Suprapubic skin (tissue), 4 donors: ENCODE measurements at regions not wholly inside any gene's neighbourhood (a gene's known extent, or its start where the extent isn't known, plus 50 kb on each side); places are given as distances from the start of the nearest gene placed in this dataset.

Experiments
- DNase-seq, 2 donors: peaks; one replicate each; pipeline ENCODE4 v3.0.0-alpha.2; 2019; ENCODE audit warnings: low spot score in 2 of 2
- H3K27ac ChIP-seq: fragments of 200-600 bp; sonication (generic); one replicate; pipeline ENCODE4 v1.5.1; 2019
- H3K27me3 ChIP-seq: fragments of 200-600 bp; sonication (generic); one replicate; pipeline ENCODE4 v1.5.1; 2019
- H3K36me3 ChIP-seq: fragments of 200-600 bp; sonication (generic); one replicate; pipeline ENCODE4 v1.5.1; 2019
- H3K4me1 ChIP-seq: fragments of 200-600 bp; sonication (generic); one replicate; pipeline ENCODE4 v1.5.1; 2019
- H3K4me3 ChIP-seq: fragments of 200-600 bp; sonication (generic); one replicate; pipeline ENCODE4 v1.5.1; 2019; ENCODE audit warnings: mild to moderate bottlenecking
- H3K9me3 ChIP-seq: fragments of 200-600 bp; sonication (generic); one replicate; pipeline ENCODE4 v1.5.1; 2019
- EP300 ChIP-seq: sonication (generic); formaldehyde crosslinking; IDR thresholded peaks from one replicate; pipeline ENCODE4 v1.6.1; 2017; ENCODE audit warnings: antibody characterized with exemption
- POLR2A ChIP-seq, 2 donors: fragments of 450-650 bp; IDR thresholded peaks; one replicate each; pipeline ENCODE4 v1.6.1; 2017; ENCODE audit warnings: antibody characterized with exemption in 2 of 2, mild to moderate bottlenecking in 2 of 2, moderate library complexity in 2 of 2
- POLR2AphosphoS5 ChIP-seq, 3 donors: sonication (generic); formaldehyde crosslinking; IDR thresholded peaks; one replicate each; pipeline ENCODE4 v1.6.1; 2017; ENCODE audit warnings: antibody characterized with exemption in 3 of 3
- WGBS: methylation state at CpG from one replicate; pipeline ENCODE4 v1.1.5; 2018; 5-methylcytosine and 5-hydroxymethylcytosine counted together
- TF ChIP-seq, protein P1 (sequence below), 2 donors: fragments of 200-600 bp in 1 of 2; fragments of 450-650 bp in 1 of 2; sonication (generic) in 1 of 2; IDR thresholded peaks; one replicate each; pipeline ENCODE4 v1.5.1; 2016 to 2019; ENCODE audit warnings: antibody characterized with exemption in 2 of 2, mild to moderate bottlenecking in 1 of 2, moderate library complexity in 1 of 2

DNA sequence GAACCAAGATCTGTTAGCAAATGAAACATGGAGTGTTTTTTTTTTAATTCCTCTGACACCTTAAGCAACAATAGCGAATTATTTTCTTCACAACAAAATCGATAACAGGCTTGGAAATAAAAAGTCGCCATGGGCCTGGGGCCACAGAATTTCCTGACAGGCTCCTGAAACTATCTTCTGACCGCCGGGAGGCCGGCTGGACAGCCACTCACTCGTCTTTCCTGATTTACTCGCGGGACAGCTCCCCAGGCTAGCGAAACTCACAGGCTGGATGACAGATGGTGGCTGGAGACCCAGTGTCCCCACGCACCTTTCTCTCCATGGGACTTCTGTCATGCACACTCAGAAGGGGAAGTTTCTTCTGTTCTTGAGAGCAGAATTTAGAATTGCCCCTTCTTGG is 143.3 kb upstream of the IRX2 start:
- H3K36me3 ChIP-seq = no peaks in the 10 kb centered on the region
- no peaks in the 10 kb centered on the region for H3K9me3 ChIP-seq
- H3K27me3 ChIP-seq = no peaks in the 10 kb centered on the region
- TF ChIP-seq, protein P1, sequence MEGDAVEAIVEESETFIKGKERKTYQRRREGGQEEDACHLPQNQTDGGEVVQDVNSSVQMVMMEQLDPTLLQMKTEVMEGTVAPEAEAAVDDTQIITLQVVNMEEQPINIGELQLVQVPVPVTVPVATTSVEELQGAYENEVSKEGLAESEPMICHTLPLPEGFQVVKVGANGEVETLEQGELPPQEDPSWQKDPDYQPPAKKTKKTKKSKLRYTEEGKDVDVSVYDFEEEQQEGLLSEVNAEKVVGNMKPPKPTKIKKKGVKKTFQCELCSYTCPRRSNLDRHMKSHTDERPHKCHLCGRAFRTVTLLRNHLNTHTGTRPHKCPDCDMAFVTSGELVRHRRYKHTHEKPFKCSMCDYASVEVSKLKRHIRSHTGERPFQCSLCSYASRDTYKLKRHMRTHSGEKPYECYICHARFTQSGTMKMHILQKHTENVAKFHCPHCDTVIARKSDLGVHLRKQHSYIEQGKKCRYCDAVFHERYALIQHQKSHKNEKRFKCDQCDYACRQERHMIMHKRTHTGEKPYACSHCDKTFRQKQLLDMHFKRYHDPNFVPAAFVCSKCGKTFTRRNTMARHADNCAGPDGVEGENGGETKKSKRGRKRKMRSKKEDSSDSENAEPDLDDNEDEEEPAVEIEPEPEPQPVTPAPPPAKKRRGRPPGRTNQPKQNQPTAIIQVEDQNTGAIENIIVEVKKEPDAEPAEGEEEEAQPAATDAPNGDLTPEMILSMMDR (IDR thresholded peaks at IDR 0.05) = no peak
- no peaks in the 10 kb centered on the region for H3K4me1 ChIP-seq
- H3K27ac ChIP-seq = no peak overlapping the region
- DNase-seq = peak in 1 of 2 donors; percentile 69
- WGBS = 80% methylated on average over 11 of the region's 11 CpGs
- no peak overlapping the region for H3K4me3 ChIP-seq

DNA sequence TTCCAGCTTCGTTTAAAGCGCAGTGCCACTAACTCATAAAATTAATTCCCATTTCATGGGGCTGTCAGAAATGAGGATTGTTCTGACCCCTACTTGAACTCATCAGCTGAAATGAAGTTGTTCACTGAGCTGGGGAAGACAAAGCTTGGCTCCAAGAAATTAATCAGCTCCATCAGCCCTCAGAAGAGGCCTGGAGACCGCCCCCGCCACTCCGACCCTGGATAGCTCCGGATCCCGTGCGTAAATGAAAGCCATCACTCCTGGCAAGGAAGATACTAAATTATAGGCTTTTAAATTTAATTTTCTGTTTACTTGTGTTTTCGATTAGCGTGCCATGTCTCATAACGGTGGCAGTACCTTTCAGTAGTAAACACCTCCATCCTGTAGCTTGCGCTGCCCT is 142.8 kb upstream of the IRX2 start:
- Histone ChIP-seq H3K27me3 (no peaks in the 10 kb centered on the region), H3K9me3 (no peaks in the 10 kb centered on the region), H3K4me3 (no peak overlapping the region), H3K4me1 (no peaks in the 10 kb centered on the region), H3K36me3 (no peaks in the 10 kb centered on the region), H3K27ac (no peak overlapping the region)
- DNase-seq = peak in 1 of 2 donors; percentile 20
- TF ChIP-seq POLR2AphosphoS5 (IDR thresholded peaks at IDR 0.05) (no peak), POLR2A (IDR thresholded peaks at IDR 0.05) (no peak), EP300 (no peak)
- TF ChIP-seq, protein P1 (IDR thresholded peaks at IDR 0.05) = no peak
- 62% methylated on average over 12 of the region's 12 CpGs for WGBS

DNA sequence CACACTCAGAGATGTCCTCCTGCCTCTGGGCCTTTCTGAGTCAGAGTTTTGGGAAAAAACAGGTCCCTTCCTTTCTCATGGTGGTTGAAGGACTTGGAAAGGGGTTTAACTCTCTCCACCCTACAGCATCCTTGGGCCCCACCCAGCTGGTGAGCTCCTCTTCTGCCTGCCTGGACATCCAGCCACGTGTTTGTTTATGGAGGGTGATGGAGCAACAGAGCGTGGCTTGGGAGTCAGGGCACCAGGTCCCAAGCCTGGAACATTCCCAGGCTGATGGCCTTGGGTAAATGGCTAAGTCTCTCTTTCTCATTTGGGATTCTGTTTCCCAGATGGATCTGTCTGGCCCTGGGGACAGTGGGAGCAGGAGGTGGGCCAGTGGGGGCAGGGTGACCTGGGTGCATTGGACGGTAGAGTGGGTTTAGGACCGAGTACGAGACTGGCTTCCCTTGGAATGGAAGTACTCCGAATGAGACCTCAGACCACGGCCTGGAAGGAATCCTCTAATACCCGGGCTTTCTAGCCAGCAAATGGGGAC is 141.1 kb upstream of the IRX2 start:
- no peaks in the 10 kb centered on the region for H3K36me3 ChIP-seq
- no peak overlapping the region for H3K27ac ChIP-seq
- TF ChIP-seq POLR2AphosphoS5 (IDR thresholded peaks at IDR 0.05) = no peak
- TF ChIP-seq EP300 = no peak
- TF ChIP-seq, protein P1 (IDR thresholded peaks at IDR 0.05) = no peak
- H3K27me3 ChIP-seq = no peaks in the 10 kb centered on the region
- no peaks in the 10 kb centered on the region for H3K9me3 ChIP-seq
- DNase-seq = peak in 1 of 2 donors; percentile 20
- no peaks in the 10 kb centered on the region for H3K4me1 ChIP-seq
- WGBS = 75% methylated on average over 8 of the region's 8 CpGs
- no peak overlapping the region for H3K4me3 ChIP-seq

DNA sequence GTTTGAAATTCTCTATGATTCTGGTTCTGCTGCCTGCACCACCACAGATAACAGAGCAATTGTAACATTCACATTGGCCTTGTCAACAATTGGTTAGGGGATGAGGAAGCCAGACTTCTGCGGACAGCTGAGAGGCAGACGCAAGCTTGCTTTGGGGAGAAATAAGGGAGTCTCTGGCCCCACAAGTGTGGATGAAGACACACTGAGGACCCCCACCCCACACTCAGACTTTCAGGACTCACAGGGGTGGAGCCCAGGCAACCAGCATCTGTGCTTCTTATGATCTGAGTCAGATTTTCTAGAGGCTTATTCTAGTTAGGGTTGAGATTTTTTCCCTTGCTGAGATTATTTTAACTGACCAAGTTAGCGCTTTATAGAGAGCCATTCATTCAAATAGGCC is 140.3 kb upstream of the IRX2 start:
- whole genome bisulfite sequencing = 92% methylated on average over 3 of the region's 3 CpGs
- DNase-seq = peak in 1 of 2 donors; percentile 45

DNA sequence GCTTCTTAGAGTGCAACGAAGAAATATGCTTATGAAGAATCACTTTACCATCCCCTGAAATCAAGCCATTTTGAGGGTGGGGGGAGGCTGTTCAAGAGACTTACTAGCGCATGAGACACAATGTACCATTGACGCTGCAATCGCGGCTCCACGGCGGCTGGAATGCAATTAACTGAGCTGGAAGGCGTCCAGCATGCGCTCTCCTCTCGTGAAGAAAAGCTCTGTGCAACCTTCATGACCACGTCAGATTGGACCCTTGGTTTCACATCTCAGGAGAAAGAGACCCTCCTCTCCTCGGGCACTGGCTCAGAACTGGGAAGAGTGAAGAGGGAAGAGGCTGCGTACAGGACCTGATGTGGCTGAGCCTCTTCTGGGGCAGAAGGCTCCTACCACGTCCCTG is 138.5 kb upstream of the IRX2 start:
- Histone ChIP-seq H3K27me3 (no peaks in the 10 kb centered on the region), H3K4me1 (no peaks in the 10 kb centered on the region), H3K9me3 (no peaks in the 10 kb centered on the region), H3K36me3 (no peaks in the 10 kb centered on the region), H3K27ac (no peak overlapping the region), H3K4me3 (no peak overlapping the region)
- DNase-seq = peak in 1 of 2 donors; percentile 72
- no peak for TF ChIP-seq POLR2AphosphoS5 (IDR thresholded peaks at IDR 0.05)
- TF ChIP-seq, protein P1 (IDR thresholded peaks at IDR 0.05) = no peak
- TF ChIP-seq EP300 = no peak
- no peak for TF ChIP-seq POLR2A (IDR thresholded peaks at IDR 0.05)
- WGBS = 89% methylated on average over 14 of the region's 14 CpGs

More for the DNA sequence above, 140.3 kb upstream of the IRX2 start:
- Histone ChIP-seq H3K27me3 (no peaks in the 10 kb centered on the region), H3K4me3 (no peak overlapping the region), H3K4me1 (no peaks in the 10 kb centered on the region), H3K27ac (no peak overlapping the region), H3K9me3 (no peaks in the 10 kb centered on the region), H3K36me3 (no peaks in the 10 kb centered on the region)
- TF ChIP-seq EP300 = no peak
- no peak for TF ChIP-seq POLR2AphosphoS5 (IDR thresholded peaks at IDR 0.05)
- TF ChIP-seq, protein P1 (IDR thresholded peaks at IDR 0.05) = no peak
- TF ChIP-seq POLR2A (IDR thresholded peaks at IDR 0.05) = no peak
